HG03039 (cell line): ENCODE measurements at regions not wholly inside any gene's neighbourhood (a gene's known extent, or its start where the extent isn't known, plus 50 kb on each side); places are given as distances from the start of the nearest gene placed in this dataset.

Experiments used
- ATAC-seq: cut with Tn5 transposase; IDR thresholded peaks from one replicate; pipeline ENCODE4 v1.9.1; 2021; ENCODE audit warnings: mild to moderate bottlenecking, moderate library complexity; ENCODE audit not compliant: unreplicated experiment

DNA sequence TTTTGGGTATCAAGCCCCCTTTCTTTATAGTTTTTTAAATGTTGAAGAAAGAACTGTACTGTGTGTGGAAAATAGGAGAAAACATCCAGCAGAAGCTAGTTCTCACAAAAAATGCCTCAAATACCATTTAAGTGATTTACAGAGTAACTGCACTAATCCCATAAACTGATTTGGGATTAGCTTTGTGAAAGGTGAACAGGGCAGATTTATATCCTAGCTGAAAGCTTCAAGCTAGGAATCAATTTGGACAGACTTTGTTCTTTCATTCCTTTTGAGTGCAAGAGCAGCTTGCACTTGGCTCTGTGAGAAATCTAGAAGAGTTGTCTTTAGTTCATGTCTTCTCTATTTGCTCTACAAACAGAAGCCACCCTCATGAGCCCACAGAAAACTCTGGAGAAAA is 183.9 kb upstream of the VRK2 start:
- no peak for ATAC-seq

DNA sequence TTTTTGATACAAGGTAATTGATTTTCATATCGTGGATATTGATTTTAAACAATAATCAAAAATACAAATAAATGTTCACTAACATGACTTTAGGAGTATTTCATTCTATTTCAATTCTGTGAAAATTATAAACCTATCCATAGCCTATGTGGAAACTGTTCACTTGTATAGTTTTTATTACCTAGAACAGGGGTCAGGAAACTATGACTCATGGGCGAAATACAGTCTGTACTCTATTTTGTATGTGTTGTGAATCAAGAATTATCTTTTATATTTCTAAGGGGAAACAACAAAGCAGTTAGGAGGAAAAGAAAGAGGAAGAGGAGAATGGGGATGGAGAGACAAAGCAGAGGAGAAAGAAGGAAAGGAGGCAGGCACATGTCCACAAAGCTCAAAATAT is 181.7 kb upstream of the VRK2 start:
- ATAC-seq, result no peak

DNA sequence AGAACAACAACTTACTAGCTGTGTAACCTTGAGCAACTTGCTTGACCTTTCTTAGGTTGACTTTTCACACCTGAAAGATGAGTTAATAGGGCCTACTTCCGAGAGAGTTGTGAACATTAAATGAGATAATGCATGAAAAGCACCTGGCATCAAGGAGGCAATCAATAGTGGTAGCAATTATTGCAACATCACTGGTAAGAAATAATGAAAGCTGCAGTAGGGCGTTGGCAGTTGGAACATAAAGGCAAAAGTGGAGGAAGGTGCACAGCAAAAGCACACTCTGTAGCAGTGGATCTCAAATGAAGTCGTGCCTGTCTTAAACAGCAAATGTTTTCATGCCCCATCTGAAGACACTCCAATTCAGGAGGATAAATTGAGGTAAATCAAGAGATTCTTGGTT is 178.9 kb upstream of the VRK2 start:
- no peak for ATAC-seq

DNA sequence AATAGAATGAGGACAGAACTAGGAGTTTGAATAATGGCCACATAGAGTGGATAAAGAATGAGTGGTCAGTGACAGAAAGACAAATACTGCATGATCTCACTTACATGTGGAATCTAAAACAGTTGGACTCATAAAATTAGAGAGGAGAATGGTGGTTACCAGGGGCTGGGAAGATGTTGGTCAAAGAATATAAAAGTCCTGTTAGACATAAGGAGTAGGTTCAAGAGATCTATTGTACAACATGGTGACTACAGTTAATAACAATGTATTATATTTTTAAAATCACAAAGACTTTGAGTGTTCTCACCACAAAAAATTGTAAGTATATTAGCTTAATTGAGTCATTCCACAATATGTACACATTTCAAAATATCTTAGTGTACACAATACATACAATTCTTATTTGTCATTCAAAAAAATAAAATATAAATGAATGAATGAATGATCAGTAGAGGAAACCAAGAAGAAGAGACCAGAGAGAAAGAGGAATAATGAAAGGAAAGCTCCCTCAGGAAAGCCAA is 177.9 kb upstream of the VRK2 start:
- no peak for ATAC-seq

DNA sequence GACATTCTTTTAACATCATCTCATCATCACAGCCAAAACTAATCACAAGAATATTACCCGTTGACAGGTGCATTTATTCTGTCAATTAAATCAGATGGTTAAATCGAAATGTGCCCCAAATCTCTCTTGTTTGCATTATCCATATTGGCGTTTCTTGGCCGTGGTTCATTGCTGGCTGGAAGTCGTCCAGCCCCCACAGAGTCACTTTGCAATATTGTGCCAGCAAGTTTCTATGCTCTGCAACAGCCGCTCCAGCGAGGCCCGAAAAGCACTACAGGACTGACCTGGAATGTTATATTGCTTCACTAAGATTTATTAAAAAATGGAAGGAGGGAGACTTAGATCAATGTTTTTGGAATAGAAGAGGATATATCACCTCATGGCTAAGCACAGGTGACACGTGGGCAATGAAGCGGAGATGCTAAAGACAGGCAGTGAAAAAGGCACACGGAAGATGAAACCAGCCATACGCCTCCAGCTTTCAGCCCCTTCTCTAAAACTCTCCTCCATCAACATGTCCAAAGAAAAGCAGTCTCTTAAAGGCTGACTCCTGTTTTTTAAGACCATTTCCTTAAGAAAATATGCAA is 176.8 kb upstream of the VRK2 start:
- no peak for ATAC-seq

DNA sequence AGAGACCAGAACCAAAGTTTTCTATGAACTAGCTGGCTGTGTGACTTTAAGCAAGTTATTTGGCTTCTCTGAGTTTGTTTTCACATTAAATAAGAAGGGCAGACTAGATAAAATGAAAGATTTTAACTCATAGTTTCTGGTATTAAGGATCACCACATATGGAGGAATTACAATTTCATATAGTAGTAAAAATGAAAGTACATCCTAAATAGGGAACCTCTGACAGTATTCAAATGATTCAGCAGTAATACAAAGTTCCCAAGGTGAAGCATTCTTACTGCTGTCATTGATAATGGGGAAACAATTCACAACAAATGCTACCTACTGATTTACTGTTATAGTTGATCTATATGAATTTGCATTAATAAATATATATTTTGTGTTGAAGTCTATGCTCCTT is 170.3 kb upstream of the VRK2 start:
- peak; percentile 72 for ATAC-seq

DNA sequence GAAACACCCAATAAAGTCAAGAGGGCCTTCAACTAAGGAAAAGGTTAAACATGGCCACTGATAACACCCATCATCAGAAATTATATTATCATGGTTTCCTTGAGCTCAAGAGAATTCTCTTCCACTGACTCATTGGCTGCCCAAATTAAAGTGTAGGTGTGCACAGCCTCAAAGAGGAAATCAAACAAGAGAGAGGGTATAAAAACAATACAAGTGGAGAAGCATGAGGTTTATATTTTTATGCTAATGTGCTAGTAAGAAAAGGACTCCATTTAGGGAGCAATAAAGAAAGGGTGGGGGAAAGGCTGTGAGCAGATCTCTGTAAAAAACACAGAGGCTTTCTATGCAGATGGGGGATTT is 168.8 kb upstream of the VRK2 start:
- ATAC-seq, result no peak

DNA sequence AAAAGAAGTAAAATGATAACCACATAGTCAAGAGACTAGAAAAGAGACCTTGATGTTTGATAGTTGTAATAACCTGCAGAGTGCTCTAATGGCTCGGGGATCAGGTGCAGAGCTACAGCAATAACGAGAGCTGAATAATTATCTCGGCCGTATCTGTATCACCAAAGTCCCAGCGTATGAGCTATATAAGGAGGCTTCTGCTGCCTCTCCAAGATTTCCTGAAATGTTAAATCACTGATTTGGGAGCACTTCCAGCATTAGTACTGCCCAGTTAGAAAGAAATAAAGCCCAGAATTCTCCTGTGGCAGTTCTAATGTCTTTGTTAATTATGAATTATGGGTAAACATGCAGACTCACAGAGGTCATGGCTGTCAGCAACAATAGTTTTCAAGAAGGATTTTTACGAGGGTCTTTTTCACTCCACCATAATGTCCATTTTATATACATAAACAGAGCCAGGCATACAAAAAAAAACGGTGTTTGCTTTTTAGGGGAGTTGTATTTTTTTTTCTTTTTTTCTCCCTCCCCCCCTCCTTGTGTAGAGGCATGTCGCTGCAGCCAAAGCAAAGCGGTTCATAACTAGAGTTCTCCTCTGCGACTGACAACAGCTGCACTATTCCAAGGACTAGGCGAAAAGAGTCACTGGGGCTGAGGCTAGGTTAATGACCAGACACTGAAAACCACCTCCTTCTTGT is 168.3 kb upstream of the VRK2 start:
- no peak for ATAC-seq

DNA sequence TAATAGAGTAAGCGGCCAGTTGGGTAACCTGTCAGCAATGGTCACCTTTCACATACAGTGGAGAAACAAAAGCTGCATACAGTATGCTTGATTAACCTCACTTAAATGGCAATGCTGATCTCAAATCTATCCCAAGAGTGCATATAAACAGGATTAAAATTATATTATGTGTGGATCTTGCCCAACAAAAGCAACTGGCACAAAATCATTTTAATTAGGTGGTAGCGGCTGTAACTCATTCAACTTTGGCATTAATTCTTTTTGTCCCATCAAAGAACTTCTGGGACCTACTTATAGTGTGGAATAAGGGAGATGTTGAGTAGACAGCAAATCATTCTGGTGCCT is 167.8 kb upstream of the VRK2 start:
- ATAC-seq, result no peak

DNA sequence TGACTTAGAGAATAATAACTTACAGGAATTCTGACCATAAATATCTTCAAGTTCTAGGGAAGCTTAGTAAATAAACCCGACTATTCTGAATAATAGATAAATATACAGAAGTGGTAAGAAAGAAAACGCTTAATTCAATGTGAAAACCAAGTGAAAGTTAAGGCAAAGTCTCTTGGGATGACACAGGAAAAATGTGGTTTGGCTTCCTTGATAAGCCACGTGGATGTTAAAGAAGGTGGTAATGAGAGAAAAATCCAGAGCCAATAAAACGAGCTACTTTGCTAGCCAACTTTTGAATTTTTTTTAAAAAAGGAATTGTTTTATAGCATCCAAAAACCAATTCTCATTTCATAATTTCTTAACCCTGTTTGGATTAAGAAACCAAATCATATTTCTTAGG is 166.2 kb upstream of the VRK2 start:
- no peak for ATAC-seq

DNA sequence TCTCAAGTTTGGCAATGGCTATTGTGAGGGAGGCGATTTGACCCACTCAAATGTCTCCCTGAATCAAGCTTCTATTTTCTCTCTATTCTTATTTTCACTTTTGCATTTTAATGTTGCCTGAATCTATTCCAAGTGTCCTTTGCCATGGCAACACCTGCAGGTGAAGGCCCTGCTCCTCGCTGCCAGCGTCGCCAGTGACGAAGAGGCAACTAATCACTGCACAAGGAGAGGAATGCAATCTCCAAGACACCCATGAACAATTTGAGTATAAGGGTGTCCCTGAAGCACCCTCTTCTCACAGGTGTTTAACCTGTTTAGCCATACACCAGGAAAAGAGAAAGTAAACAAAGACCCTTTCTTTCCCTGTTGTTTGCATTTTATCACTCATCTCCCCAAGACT is 165.6 kb upstream of the VRK2 start:
- no peak for ATAC-seq

DNA sequence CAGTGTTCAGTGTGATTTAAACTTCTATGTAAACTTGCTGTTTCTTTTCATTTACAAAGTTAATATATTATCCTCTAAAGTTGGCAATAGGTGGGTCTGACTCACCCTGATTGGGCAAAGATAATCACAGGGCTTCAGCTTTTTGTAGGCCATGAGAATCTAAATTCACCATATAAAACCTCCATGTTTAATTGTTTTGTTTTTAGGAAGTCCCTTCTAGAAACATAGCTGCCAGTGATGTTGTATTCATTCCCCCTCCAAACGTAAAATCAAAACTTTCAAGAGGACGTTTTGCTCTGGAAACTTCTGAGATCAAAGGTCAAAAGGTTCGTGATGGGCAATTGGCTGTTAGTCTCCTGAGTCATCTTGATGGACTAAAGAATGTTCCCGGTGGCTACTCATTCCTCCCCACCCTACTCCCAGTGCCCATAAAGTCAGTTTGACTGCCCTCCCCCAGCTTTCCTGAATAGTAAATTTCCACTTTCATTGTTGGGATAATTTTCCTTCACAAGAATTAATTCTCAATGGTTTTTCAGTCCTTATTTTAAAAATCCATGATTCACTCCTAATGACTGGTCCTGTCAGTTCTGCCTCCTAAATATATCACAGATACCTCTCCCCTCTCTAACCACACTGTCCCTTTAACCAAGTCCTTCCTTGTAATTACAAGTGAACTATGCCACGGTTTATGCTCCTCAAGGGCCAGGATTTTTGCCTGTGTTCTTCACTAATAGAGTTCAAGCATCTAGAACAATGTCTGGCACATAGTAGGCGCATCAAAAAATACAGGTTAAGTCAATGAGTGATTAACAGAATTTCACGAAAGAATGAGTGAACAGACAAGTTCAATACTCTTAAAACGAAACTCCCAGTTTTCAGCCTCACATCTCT is 164.4 kb upstream of the VRK2 start:
- ATAC-seq, result no peak

DNA sequence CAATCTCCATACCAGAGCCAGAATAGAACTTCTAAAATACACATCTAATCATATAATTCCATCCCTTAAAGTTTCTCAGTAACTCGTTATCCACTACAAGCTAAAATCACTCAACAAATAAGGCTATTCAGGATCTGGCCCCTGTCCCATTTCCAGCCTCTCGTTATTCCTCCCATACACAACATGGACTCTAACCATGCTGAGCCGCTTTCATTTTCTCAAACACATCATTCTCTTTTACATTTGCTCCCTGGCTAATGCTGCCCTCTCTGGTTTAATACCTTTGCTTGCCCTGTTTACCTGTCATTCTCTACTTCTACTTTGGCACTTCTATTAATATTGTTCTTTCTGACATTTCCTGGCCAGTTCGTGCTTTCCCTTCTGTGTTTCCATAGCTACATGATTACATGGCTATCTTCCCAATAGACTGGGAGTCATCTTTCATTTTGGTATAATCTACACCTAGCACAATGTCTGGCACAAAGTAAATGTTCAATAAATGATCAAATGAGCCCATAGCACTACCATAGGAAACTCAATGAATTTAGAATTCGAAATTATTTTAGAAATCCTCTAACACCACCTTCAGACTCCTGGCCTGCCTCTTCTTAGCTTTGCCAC is 163.6 kb upstream of the VRK2 start:
- no peak for ATAC-seq

DNA sequence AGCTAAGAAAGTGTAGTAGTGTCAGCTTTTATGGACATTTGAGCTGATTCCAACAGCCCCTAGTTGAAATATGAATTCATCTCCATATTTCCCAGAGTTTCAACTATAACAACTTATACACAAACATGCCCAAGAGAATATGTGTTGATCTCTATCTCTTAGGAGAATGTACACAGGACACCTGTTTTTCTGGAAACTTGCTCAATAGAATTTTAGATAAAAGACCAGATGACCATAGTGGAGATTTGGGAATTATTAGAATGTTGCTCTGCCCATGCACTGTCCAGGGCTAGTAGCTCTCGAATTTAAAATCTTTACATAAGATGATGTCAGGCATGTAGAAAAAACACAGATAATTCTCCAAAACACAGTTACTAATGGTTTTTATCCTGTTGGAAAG is 162.3 kb upstream of the VRK2 start:
- no peak for ATAC-seq

DNA sequence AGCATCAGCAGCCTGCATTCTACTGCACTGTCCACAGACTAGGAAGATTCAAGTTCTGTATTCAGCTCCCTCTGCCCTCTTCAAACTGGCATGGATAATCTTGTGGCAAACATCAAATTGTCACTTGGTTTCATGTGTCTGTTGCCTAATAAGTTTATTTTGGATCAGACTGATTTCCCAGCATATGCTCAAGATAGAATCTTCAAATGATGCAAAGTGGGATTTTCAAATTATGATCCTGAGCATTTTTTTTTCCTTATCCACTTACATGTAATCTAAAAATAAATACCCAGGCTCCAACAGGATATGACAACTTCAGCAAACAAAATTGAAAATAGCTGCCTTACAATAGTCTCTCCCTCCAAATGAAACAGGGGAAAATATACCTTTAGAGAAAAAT is 160.9 kb upstream of the VRK2 start:
- ATAC-seq, result no peak

DNA sequence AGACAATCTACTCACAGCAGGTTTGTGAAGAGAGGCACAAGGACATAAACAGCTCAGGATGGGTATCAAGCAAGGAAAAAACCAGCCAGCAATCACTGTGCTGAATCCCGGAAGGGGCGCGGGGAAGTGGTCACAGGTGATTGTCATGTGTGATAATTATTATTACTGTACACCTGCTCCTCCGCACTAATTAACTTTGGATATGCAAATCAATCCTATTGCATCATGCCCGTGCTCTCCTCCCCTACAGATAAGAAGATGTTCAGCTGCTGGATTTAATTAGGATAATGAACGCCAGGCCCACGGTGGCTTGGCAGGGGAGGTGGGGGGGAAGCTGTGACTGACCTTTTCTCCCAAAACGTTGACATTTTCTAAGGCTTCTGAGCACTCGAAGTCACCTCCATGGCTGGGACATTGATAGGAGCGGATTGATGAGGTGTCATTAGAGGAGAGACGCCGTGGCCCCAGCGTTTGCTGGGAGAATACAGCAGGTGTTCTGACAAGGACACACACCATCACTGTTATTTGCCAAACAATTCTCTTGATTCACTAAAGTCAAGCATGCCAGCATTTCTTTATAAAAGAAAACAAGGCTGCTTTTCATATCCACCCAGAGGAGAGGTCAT is 160.3 kb upstream of the VRK2 start:
- no peak for ATAC-seq

DNA sequence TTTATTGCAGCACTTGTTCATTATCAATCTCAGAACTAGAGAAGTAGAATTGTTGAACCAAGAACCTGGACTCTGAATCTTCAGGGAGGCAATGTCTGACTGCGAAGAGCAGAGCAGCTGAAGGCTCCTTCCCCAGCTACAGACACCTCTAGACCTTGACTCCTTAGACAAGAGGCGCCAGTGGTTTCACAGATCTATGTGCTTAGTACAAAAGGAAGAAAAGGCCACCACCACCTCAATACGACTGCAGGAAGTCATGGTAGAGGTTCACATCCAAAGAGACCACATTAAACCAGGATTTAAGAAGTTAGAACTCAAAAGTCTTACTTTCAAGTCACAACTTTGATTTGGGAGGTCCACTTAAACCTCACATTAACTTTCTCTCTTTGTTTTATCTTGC is 158.1 kb upstream of the VRK2 start:
- ATAC-seq, result no peak

DNA sequence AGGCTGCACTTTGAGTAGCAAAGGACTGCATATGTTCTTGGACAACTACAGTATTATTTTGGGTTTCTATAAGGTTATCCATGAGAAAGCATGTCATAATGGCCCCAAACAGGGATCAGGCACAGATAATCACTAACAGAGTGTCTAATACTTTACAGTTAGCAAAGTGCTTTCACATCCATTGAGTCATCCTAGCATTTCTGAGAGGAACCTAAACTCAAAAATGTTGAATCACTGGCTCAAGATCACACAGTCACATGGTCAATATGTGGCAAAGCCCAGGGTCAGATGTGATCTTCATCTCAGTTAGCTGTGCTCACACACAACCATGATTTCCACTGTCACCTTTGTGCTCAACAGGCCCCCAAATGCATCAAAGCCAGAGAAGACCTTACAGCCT is 156.1 kb upstream of the VRK2 start:
- no peak for ATAC-seq

DNA sequence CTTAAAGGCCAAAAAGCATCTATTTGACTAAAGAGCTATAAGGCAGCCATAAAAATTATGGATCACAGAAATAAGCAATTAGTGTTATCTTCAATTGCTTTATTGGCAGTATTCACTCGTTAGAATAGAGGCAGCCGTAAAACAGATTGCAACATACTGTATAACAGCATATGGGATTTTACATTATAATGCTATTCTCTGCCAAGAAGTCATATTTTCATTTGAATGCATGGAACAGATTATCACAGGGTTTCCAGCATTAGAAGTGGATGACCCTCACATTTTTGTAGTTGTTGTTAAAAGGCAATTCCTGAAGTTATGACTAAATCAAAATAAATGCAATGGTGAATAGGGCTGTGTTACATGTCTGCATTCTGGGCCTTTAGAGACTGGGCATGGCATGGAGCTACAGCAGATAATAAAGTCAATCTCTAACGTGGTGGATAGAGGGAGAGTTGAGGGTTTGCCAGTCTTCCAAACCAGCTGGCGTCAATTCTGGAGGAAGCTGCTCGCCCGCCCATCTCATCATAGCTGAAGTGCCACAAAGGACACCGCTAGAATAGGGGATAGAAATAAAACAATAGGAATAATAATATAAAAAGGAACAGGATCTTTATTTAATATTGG is 155.4 kb upstream of the VRK2 start:
- ATAC-seq, result no peak

DNA sequence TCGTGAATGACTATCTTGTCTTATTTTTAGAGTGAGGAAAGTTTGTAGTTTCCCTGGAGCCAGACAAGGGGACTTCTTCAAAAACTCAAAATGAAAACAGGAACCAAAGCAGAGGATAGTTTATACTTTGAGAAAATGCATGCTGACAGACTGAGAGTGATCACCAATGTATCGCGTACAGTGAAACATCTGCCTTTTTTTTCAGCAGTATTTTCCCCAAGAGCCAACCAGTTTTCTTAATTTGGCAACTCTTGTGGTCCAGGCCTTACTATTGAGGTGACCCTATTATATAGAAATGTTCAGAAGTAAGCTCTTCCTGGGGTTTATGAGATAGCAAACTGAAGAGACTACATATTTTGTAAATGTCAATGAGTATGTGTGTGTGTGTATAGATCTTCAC is 153.7 kb upstream of the VRK2 start:
- ATAC-seq, result peak; percentile 77

DNA sequence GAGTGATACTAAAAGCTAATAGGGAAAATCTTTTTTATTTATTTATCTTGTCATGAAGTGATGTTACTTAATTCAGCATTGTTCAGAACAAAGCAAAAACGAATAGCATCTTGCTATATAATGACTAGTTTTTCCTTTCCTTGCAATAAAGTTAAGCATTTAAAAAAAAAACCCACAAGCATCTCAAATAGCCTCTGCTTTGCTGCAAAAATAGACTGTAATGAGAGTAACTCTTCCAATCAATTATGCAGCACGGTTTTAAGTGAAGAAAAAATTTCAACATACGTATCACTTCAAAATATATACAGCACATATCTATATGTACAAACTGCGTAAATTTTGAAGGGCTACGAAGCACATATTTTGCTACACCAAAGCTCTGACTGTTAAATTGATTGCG is 153.3 kb upstream of the VRK2 start:
- no peak for ATAC-seq
